ENCODE measurements at regions not wholly inside any gene's neighbourhood (a gene's known extent, or its start where the extent isn't known, plus 50 kb on each side); places are given as distances from the start of the nearest gene placed in this dataset.

- TF ChIP-seq CTCF (IDR thresholded peaks at IDR 0.05) (no peak), POLR2A (IDR thresholded peaks at IDR 0.05) (no peak)
These were observed 365.3 kb downstream of the REEP3 start for GRCh38 chr10:63886281-63887022.

Measured in esophagus squamous epithelium (tissue), 4 donors.